ENCODE measurements at regions not wholly inside any gene's neighbourhood (a gene's known extent, or its start where the extent isn't known, plus 50 kb on each side); places are given as distances from the start of the nearest gene placed in this dataset.

GRCh38 chr7:116363637-116364432 is 135.7 kb upstream of the CAV2 start (continued):
- TF ChIP-seq GTF3C2 (IDR thresholded peaks at IDR 0.05; ENCODE audit: borderline replicate concordance, extremely low read depth, insufficient read length): no peak
- no peak for TF ChIP-seq KLF13 (tag; IDR thresholded peaks at IDR 0.05; ENCODE audit: borderline replicate concordance, low read depth)
- TF ChIP-seq CHCHD3 (CRISPR knock-in tag; IDR thresholded peaks at IDR 0.05): no peak
- TF ChIP-seq ZBTB17 (CRISPR knock-in tag; IDR thresholded peaks at IDR 0.05): 0 out of 2 replicates have a peak, but pooled peaks have one; percentile 42
- no peak for TF ChIP-seq ZNF766 (CRISPR knock-in tag; conservative IDR thresholded peaks at IDR 0.05)
- TF ChIP-seq RBM22 (IDR thresholded peaks at IDR 0.05; ENCODE audit: low read depth, low read length, poor library complexity, severe bottlenecking): no peak
- peak; percentile 87 for TF ChIP-seq CXXC5 (CRISPR knock-in tag; IDR thresholded peaks at IDR 0.05)
- no peak for TF ChIP-seq POLR2H (tag; IDR thresholded peaks at IDR 0.05; ENCODE audit: low read depth)
- peak; percentile 78 for TF ChIP-seq NFE2L1 (tag; IDR thresholded peaks at IDR 0.05; ENCODE audit: borderline replicate concordance, low read depth)
- no peak for TF ChIP-seq CHD2 (IDR thresholded peaks at IDR 0.05; ENCODE audit: low read depth, low read length)
- TF ChIP-seq PML (IDR thresholded peaks at IDR 0.05; ENCODE audit: low read length): no peak
- no peak for TF ChIP-seq AFF1 (IDR thresholded peaks at IDR 0.05; ENCODE audit: low read depth in 1 of 2, partially characterized antibody in 2 of 2)
- no peak for TF ChIP-seq SMAD3 (CRISPR knock-in tag; conservative IDR thresholded peaks at IDR 0.05)
- no peak for TF ChIP-seq RERE (CRISPR knock-in tag; IDR thresholded peaks at IDR 0.05; ENCODE audit: borderline replicate concordance)

All from K562 (cell line).